GM23338 (cell line): ENCODE measurements at regions not wholly inside any gene's neighbourhood (a gene's known extent, or its start where the extent isn't known, plus 50 kb on each side); places are given as distances from the start of the nearest gene placed in this dataset.

Source experiments
- ATAC-seq: fragments of 200-7000 bp; cut with Tn5 transposase; 3 replicates; pipeline ENCODE4 v1.9.1; 2020
- DNase-seq: peaks from one replicate; pipeline ENCODE4 v3.0.0-alpha.2; 2015; ENCODE audit warnings: low spot score
- H2AFZ ChIP-seq: fragments of 200-600 bp; sonication (generic); 2 replicates; pipeline ENCODE4 v1.8.0; 2016; ENCODE audit warnings: antibody characterized with exemption, mild to moderate bottlenecking, moderate library complexity
- H3F3A ChIP-seq: fragments of 200-600 bp; sonication (generic); replicated peaks from 2 replicates; pipeline ENCODE4 v1.8.0; 2017; ENCODE audit warnings: antibody characterized with exemption, mixed run types, low read depth
- H3K27ac ChIP-seq: fragments of 200-600 bp; sonication (generic); 2 replicates; pipeline ENCODE4 v1.6.1; 2016; ENCODE audit warnings: low read depth
- H3K27me3 ChIP-seq: fragments of 200-600 bp; sonication (generic); 2 replicates; pipeline ENCODE4 v1.8.0; 2016; ENCODE audit warnings: mild to moderate bottlenecking, mixed run types, moderate library complexity; ENCODE audit not compliant: insufficient read depth
- H3K36me3 ChIP-seq: fragments of 200-600 bp; sonication (generic); 2 replicates; pipeline ENCODE4 v1.8.0; 2016; ENCODE audit warnings: mild to moderate bottlenecking; ENCODE audit not compliant: insufficient read depth
- H3K4me1 ChIP-seq: fragments of 200-600 bp; sonication (generic); 2 replicates; pipeline ENCODE4 v1.8.0; 2016; ENCODE audit warnings: mild to moderate bottlenecking, moderate library complexity; ENCODE audit not compliant: insufficient read depth
- H3K4me2 ChIP-seq: fragments of 200-600 bp; sonication (generic); 2 replicates; pipeline ENCODE4 v1.7.1; 2017; ENCODE audit warnings: mixed run types
- H3K4me3 ChIP-seq: fragments of 200-600 bp; sonication (generic); 2 replicates; pipeline ENCODE4 v1.6.1; 2016; ENCODE audit warnings: mixed run types
- H3K79me2 ChIP-seq: fragments of 200-600 bp; sonication (generic); replicated peaks from 2 replicates; pipeline ENCODE4 v1.8.0; 2017; ENCODE audit warnings: mild to moderate bottlenecking; ENCODE audit not compliant: insufficient read depth
- H3K9me2 ChIP-seq: fragments of 200-600 bp; sonication (generic); 2 replicates; pipeline ENCODE4 v1.8.0; 2017; ENCODE audit not compliant: insufficient read depth
- H4K20me1 ChIP-seq: fragments of 200-600 bp; sonication (generic); replicated peaks from 2 replicates; pipeline ENCODE4 v1.8.0; 2017; ENCODE audit warnings: mild to moderate bottlenecking; ENCODE audit not compliant: insufficient read depth
- H3K27ac Mint-ChIP-seq: 2 replicates; pipeline ENCODE4 v1.8.0; 2020; ENCODE audit warnings: inconsistent platforms, mild to moderate bottlenecking, moderate library complexity, mixed read lengths
- H3K27me3 Mint-ChIP-seq: 3 replicates; pipeline ENCODE4 v1.8.0; 2022; ENCODE audit warnings: low read depth, mild to moderate bottlenecking, moderate library complexity, mixed read lengths, inconsistent platforms; ENCODE audit not compliant: insufficient read depth, poor library complexity
- H3K36me3 Mint-ChIP-seq: 3 replicates; pipeline ENCODE4 v1.8.0; 2021; ENCODE audit warnings: low read depth, mild to moderate bottlenecking, inconsistent platforms, moderate library complexity, mixed read lengths
- H3K4me1 Mint-ChIP-seq: 3 replicates; pipeline ENCODE4 v1.8.0; 2020; ENCODE audit warnings: mild to moderate bottlenecking, inconsistent platforms, mixed read lengths
- H3K4me3 Mint-ChIP-seq: 3 replicates; pipeline ENCODE4 v1.8.0; 2021; ENCODE audit warnings: moderate library complexity, mild to moderate bottlenecking, inconsistent platforms, mixed read lengths
- H3K9me3 Mint-ChIP-seq: 3 replicates; pipeline ENCODE4 v1.8.0; 2020; ENCODE audit warnings: moderate library complexity, mild to moderate bottlenecking, inconsistent platforms, mixed read lengths
- CREB1 ChIP-seq: fragments of 250-450 bp; sonication (Bioruptor Pico); IDR thresholded peaks from 2 replicates; pipeline ENCODE4 v1.5.0; 2020; ENCODE audit warnings: low read depth, mild to moderate bottlenecking, moderate library complexity
- EZH2 ChIP-seq: fragments of 200-600 bp; sonication (generic); IDR thresholded peaks from one replicate; pipeline ENCODE4 v1.8.0; 2017; ENCODE audit warnings: antibody characterized with exemption, mild to moderate bottlenecking, low read depth; ENCODE audit not compliant: unreplicated experiment
- EZH2phosphoT487 ChIP-seq: fragments of 200-600 bp; sonication (generic); IDR thresholded peaks from one replicate; pipeline ENCODE4 v1.8.1; 2018; ENCODE audit warnings: antibody characterized with exemption; ENCODE audit not compliant: unreplicated experiment
- JUNB ChIP-seq: IDR thresholded peaks from one replicate; pipeline ENCODE4 v1.6.1; 2016; ENCODE audit warnings: antibody characterized with exemption; ENCODE audit not compliant: unreplicated experiment
- NANOG ChIP-seq: IDR thresholded peaks from 2 replicates; pipeline ENCODE4 v1.6.1; 2016; ENCODE audit warnings: antibody characterized with exemption, borderline replicate concordance
- POLR2AphosphoS5 ChIP-seq: IDR thresholded peaks from 2 replicates; pipeline ENCODE4 v1.6.1; 2016; ENCODE audit warnings: antibody characterized with exemption, low read depth
- STAT1 ChIP-seq: IDR thresholded peaks from one replicate; pipeline ENCODE4 v1.6.1; 2016; ENCODE audit warnings: antibody characterized with exemption; ENCODE audit not compliant: unreplicated experiment
- ZNF114 ChIP-seq: fragments of 250-450 bp; sonication (Bioruptor Pico); IDR thresholded peaks from 2 replicates; pipeline ENCODE4 v1.5.0; 2020; ENCODE audit warnings: mild to moderate bottlenecking, moderate library complexity
- ZNF331 ChIP-seq: fragments of 250-450 bp; sonication (Bioruptor Pico); IDR thresholded peaks from 2 replicates; pipeline ENCODE4 v1.5.0; 2020; ENCODE audit warnings: low read depth, mild to moderate bottlenecking, moderate library complexity
- TF ChIP-seq, protein P1 (sequence below): IDR thresholded peaks from one replicate; pipeline ENCODE4 v1.6.1; 2018; ENCODE audit warnings: antibody characterized with exemption; ENCODE audit not compliant: unreplicated experiment
- TF ChIP-seq, protein P2 (sequence below): IDR thresholded peaks from 2 replicates; pipeline ENCODE4 v1.6.1; 2016; ENCODE audit warnings: antibody characterized with exemption
- TF ChIP-seq, protein P3 (sequence below), 2 experiments: fragments of 200-600 bp in 1 of 2; sonication (generic) in 1 of 2; conservative IDR thresholded peaks; 2 replicates each; pipeline versions ENCODE4 v1.5.1 to v1.6.1; 2016 to 2017; ENCODE audit warnings: antibody characterized with exemption in 2 of 2, low read depth in 2 of 2, mild to moderate bottlenecking in 2 of 2, moderate library complexity in 1 of 2
- TF ChIP-seq, protein P4 (sequence below): fragments of 250-450 bp; sonication (Bioruptor Pico); IDR thresholded peaks from 2 replicates; pipeline ENCODE4 v1.5.0; 2020; ENCODE audit warnings: mild to moderate bottlenecking, moderate library complexity

DNA sequence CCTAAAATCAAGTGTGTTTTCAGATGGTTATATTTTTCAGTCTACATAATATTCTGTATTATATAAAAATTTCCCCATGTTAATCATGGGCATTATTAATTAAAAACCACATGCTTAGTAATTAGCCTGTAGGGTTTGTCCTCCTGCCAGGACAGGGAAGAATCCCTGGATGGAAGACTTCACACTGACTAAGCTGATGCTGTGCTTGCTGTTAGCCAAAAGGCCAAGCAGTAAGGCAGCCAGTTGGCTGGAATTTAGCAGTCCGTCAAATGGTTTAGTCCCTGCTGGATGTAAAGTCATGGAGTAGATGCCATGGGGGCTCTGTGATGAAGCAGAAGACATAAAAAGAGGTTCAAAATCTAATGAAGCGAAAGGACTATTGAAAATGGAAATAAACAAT is 168.0 kb upstream of the OBI1 start:
- H3F3A ChIP-seq: no peaks in the 10 kb centered on the region
- no peaks in the 10 kb centered on the region for H3K4me1 ChIP-seq
- Mint-ChIP-seq H3K4me3 (no peak overlapping the region), H3K27me3 (no peaks in the 10 kb centered on the region), H3K36me3 (no peaks in the 10 kb centered on the region), H3K4me1 (no peaks in the 10 kb centered on the region), H3K27ac (no peak overlapping the region), H3K9me3 (no peaks in the 10 kb centered on the region; the same call in 2 of the 3 replicates)
- H3K27ac ChIP-seq: no peak overlapping the region
- DNase-seq (no peak), ATAC-seq (no peak)
- H3K9me2 ChIP-seq: no peaks in the 10 kb centered on the region
- no peaks in the 10 kb centered on the region for H3K79me2 ChIP-seq
- no peak overlapping the region for H3K4me2 ChIP-seq
- H3K36me3 ChIP-seq: no peaks in the 10 kb centered on the region
- no peaks in the 10 kb centered on the region for H3K27me3 ChIP-seq
- no peak overlapping the region for H3K4me3 ChIP-seq
- no peak for TF ChIP-seq EZH2phosphoT487
- no peak for TF ChIP-seq ZNF114 (CRISPR knock-in tag)
- TF ChIP-seq, protein P1, sequence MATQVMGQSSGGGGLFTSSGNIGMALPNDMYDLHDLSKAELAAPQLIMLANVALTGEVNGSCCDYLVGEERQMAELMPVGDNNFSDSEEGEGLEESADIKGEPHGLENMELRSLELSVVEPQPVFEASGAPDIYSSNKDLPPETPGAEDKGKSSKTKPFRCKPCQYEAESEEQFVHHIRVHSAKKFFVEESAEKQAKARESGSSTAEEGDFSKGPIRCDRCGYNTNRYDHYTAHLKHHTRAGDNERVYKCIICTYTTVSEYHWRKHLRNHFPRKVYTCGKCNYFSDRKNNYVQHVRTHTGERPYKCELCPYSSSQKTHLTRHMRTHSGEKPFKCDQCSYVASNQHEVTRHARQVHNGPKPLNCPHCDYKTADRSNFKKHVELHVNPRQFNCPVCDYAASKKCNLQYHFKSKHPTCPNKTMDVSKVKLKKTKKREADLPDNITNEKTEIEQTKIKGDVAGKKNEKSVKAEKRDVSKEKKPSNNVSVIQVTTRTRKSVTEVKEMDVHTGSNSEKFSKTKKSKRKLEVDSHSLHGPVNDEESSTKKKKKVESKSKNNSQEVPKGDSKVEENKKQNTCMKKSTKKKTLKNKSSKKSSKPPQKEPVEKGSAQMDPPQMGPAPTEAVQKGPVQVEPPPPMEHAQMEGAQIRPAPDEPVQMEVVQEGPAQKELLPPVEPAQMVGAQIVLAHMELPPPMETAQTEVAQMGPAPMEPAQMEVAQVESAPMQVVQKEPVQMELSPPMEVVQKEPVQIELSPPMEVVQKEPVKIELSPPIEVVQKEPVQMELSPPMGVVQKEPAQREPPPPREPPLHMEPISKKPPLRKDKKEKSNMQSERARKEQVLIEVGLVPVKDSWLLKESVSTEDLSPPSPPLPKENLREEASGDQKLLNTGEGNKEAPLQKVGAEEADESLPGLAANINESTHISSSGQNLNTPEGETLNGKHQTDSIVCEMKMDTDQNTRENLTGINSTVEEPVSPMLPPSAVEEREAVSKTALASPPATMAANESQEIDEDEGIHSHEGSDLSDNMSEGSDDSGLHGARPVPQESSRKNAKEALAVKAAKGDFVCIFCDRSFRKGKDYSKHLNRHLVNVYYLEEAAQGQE: no peak
- no peak for TF ChIP-seq POLR2AphosphoS5
- TF ChIP-seq CREB1 (CRISPR knock-in tag): no peak
- no peak for TF ChIP-seq EZH2
- TF ChIP-seq, protein P2, sequence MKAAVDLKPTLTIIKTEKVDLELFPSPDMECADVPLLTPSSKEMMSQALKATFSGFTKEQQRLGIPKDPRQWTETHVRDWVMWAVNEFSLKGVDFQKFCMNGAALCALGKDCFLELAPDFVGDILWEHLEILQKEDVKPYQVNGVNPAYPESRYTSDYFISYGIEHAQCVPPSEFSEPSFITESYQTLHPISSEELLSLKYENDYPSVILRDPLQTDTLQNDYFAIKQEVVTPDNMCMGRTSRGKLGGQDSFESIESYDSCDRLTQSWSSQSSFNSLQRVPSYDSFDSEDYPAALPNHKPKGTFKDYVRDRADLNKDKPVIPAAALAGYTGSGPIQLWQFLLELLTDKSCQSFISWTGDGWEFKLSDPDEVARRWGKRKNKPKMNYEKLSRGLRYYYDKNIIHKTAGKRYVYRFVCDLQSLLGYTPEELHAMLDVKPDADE: no peak
- TF ChIP-seq STAT1: no peak
- TF ChIP-seq, protein P3, sequence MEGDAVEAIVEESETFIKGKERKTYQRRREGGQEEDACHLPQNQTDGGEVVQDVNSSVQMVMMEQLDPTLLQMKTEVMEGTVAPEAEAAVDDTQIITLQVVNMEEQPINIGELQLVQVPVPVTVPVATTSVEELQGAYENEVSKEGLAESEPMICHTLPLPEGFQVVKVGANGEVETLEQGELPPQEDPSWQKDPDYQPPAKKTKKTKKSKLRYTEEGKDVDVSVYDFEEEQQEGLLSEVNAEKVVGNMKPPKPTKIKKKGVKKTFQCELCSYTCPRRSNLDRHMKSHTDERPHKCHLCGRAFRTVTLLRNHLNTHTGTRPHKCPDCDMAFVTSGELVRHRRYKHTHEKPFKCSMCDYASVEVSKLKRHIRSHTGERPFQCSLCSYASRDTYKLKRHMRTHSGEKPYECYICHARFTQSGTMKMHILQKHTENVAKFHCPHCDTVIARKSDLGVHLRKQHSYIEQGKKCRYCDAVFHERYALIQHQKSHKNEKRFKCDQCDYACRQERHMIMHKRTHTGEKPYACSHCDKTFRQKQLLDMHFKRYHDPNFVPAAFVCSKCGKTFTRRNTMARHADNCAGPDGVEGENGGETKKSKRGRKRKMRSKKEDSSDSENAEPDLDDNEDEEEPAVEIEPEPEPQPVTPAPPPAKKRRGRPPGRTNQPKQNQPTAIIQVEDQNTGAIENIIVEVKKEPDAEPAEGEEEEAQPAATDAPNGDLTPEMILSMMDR (conservative IDR thresholded peaks at IDR 0.05; ENCODE audit: low read depth in 2 of 2): no peak
- TF ChIP-seq ZNF331 (CRISPR knock-in tag): no peak
- TF ChIP-seq JUNB: no peak
- TF ChIP-seq, protein P4, sequence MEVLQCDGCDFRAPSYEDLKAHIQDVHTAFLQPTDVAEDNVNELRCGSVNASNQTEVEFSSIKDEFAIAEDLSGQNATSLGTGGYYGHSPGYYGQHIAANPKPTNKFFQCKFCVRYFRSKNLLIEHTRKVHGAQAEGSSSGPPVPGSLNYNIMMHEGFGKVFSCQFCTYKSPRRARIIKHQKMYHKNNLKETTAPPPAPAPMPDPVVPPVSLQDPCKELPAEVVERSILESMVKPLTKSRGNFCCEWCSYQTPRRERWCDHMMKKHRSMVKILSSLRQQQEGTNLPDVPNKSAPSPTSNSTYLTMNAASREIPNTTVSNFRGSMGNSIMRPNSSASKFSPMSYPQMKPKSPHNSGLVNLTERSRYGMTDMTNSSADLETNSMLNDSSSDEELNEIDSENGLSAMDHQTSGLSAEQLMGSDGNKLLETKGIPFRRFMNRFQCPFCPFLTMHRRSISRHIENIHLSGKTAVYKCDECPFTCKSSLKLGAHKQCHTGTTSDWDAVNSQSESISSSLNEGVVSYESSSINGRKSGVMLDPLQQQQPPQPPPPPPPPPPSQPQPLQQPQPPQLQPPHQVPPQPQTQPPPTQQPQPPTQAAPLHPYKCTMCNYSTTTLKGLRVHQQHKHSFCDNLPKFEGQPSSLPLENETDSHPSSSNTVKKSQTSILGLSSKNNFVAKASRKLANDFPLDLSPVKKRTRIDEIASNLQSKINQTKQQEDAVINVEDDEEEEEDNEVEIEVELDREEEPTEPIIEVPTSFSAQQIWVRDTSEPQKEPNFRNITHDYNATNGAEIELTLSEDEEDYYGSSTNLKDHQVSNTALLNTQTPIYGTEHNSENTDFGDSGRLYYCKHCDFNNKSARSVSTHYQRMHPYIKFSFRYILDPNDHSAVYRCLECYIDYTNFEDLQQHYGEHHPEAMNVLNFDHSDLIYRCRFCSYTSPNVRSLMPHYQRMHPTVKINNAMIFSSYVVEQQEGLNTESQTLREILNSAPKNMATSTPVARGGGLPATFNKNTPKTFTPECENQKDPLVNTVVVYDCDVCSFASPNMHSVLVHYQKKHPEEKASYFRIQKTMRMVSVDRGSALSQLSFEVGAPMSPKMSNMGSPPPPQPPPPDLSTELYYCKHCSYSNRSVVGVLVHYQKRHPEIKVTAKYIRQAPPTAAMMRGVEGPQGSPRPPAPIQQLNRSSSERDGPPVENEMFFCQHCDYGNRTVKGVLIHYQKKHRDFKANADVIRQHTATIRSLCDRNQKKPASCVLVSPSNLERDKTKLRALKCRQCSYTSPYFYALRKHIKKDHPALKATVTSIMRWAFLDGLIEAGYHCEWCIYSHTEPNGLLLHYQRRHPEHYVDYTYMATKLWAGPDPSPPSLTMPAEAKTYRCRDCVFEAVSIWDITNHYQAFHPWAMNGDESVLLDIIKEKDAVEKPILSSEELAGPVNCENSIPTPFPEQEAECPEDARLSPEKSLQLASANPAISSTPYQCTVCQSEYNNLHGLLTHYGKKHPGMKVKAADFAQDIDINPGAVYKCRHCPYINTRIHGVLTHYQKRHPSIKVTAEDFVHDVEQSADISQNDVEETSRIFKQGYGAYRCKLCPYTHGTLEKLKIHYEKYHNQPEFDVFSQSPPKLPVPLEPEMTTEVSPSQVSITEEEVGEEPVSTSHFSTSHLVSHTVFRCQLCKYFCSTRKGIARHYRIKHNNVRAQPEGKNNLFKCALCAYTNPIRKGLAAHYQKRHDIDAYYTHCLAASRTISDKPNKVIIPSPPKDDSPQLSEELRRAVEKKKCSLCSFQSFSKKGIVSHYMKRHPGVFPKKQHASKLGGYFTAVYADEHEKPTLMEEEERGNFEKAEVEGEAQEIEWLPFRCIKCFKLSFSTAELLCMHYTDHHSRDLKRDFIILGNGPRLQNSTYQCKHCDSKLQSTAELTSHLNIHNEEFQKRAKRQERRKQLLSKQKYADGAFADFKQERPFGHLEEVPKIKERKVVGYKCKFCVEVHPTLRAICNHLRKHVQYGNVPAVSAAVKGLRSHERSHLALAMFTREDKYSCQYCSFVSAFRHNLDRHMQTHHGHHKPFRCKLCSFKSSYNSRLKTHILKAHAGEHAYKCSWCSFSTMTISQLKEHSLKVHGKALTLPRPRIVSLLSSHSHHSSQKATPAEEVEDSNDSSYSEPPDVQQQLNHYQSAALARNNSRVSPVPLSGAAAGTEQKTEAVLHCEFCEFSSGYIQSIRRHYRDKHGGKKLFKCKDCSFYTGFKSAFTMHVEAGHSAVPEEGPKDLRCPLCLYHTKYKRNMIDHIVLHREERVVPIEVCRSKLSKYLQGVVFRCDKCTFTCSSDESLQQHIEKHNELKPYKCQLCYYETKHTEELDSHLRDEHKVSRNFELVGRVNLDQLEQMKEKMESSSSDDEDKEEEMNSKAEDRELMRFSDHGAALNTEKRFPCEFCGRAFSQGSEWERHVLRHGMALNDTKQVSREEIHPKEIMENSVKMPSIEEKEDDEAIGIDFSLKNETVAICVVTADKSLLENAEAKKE (CRISPR knock-in tag): no peak
- TF ChIP-seq NANOG: no peak
- H4K20me1 ChIP-seq: no peaks in the 10 kb centered on the region
- no peak overlapping the region for H2AFZ ChIP-seq
